ENCODE measurements at regions not wholly inside any gene's neighbourhood (a gene's known extent, or its start where the extent isn't known, plus 50 kb on each side); places are given as distances from the start of the nearest gene placed in this dataset.
"Not testable (repeated sequence)": the region's sequence is repeated elsewhere in the genome, so short reads cannot be mapped to it uniquely, and the experiment has no call there.

- ATAC-seq (no peak), DNase-seq (ENCODE audit: low spot score) (no peak)
- intact Hi-C loops (cut with DNase I), result no loop called here
These were observed 70.4 kb downstream of the TDRD15 start for GRCh38 chr2:21194147-21194546.

- ATAC-seq, result no peak
- DNase-seq (ENCODE audit: low spot score), result no peak
- intact Hi-C loops (cut with DNase I), result no loop called here
These were observed 71.1 kb downstream of the TDRD15 start for GRCh38 chr2:21194858-21195271.

DNA sequence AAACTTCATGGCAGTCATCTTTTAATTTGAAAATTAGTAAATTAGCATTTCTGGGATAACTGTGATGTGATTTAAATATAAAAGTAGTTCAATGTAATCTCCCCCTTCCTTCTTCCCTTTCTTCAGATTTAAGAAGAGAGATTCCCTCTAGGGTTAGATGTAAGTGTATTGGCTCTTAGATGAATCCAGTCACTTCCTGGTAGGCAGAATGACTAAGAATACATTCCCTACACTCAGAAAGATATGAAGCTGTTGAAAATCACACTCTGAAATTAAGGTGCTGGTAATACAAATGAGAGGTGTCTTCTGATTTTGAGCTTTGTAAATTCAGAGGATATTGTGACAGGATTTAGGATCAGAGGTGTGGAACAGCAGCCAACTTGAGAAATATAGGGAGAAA lies 71.6 kb downstream of the TDRD15 start:
- no peak for DNase-seq (ENCODE audit: low spot score)
- intact Hi-C loops (cut with DNase I), result no loop called here
- no peak for ATAC-seq

- intact Hi-C loops (cut with DNase I), result no loop called here
- no peak for DNase-seq (ENCODE audit: low spot score)
- no peak for ATAC-seq
These were observed 74.9 kb downstream of the TDRD15 start for GRCh38 chr2:21198637-21199036.

DNA sequence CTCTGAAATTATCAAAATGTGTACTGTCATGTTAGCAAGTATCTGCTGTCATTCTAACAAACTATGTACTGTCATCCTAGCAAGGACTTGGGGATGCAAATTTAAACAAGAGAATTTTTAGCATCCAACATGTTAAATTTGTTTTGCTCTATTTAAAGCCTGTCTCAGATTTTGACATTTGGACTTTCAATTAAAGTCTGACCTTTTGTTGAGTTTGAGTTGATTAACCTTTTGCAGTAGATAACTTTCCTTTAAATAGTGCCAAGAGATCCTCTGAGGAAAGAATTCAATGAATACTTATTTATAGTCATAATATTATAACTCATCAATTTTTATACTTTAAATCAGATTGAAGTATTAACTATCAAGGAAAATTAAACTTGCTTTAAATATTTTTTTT lies 80.2 kb downstream of the TDRD15 start:
- no peak for DNase-seq (ENCODE audit: low spot score)
- intact Hi-C loops (cut with DNase I), result no loop called here
- no peak for ATAC-seq

DNA sequence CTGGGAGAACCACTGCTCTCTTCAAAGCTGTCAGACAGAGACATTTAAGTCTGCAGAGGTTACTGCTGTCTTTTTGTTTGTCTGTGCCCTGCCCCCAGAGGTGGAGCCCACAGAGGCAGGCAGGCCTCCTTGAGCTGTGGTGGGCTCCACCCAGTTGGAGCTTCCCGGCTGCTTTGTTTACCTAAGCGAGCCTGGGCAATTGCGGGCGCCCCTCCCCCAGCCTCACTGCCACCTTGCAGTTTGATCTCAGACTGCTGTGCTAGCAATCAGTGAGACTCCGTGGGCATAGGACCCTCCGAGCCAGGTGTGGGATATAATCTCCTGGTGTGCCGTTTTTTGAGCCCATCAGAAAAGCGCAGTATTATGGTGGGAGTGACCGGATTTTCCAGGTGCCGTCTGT lies 90.3 kb downstream of the TDRD15 start:
- intact Hi-C loops (cut with DNase I); ATAC-seq; DNase-seq (ENCODE audit: low spot score): not testable (repeated sequence)

DNA sequence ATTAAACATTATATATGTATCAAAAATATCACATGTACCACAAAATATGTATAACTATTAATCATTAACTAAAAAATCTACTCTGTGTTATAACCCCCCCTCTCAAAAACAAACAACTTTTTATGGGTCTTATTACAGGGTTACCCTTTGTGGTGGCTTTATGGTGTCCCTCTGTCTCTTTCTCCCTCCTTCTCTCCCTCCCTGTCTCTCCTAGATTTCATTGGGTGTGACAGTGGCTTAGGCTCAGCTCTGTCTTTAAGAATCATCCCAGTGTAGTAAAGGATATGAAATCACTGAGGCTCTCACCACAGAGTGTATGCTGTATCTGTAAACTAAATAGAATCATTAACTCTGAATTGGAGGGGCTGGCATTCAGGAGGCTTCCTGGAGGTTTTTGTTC lies 93.7 kb downstream of the TDRD15 start:
- ATAC-seq, result no peak
- intact Hi-C loops (cut with DNase I), result no loop called here
- DNase-seq (ENCODE audit: low spot score), result no peak

- no peak for ATAC-seq
- intact Hi-C loops (cut with DNase I), result no loop called here
- DNase-seq (ENCODE audit: low spot score), result no peak
These were observed 97.2 kb downstream of the TDRD15 start for GRCh38 chr2:21220930-21221329.

DNA sequence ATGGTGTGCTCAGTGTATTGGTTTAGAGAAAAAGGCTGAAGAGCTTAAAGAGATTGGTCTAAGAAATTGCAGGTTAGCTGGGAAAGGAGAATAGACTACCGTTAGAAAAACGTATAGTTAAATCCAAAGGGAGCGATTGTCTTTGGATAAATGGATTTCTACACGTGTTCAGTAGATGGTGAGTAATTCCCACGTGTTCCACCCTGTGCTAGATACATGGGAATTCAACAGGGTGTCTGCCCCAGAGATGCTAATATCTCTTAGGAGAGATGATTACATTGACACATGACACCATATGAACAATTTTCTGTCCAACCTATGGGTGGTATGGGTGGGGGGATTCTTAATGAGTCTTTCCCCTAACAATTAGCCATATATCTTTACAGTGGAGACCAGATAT lies 99.8 kb downstream of the TDRD15 start:
- no peak for DNase-seq (ENCODE audit: low spot score)
- intact Hi-C loops (cut with DNase I), result no loop called here
- ATAC-seq, result no peak

- intact Hi-C loops (cut with DNase I), result no loop called here
- DNase-seq (ENCODE audit: low spot score) (no peak), ATAC-seq (no peak)
These were observed 104.5 kb downstream of the TDRD15 start for GRCh38 chr2:21228041-21228895.

DNA sequence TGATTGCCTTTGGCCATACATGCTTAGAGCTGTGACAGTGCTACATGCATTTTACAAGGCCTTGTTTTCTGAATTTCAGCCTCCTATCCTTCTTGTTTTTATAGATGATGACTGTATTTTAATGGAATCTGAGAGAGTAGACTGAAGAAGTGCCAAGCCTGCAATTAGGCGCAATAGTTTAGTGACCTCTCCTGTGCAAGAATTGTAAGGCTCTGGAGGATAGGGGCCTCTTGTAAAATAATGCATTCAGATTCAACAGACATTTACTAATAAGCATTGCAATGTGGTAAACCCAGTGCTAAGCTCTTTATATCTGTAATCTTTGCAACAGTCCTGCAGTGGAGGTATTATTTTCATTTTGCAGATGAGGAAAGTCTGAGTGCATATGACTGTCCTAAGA lies 105.5 kb downstream of the TDRD15 start:
- ATAC-seq (no peak), DNase-seq (ENCODE audit: low spot score) (no peak)

GRCh38 chr2:21230140-21230539 lies 106.4 kb downstream of the TDRD15 start:
- intact Hi-C loops (cut with DNase I), result no loop called here
- DNase-seq (ENCODE audit: low spot score) (no peak), ATAC-seq (no peak)

More for the DNA sequence above, 105.5 kb downstream of the TDRD15 start:
- intact Hi-C loops (cut with DNase I), result no loop called here

GRCh38 chr2:21231985-21232384 lies 108.2 kb downstream of the TDRD15 start:
- intact Hi-C loops (cut with DNase I), result no loop called here
- ATAC-seq, result no peak

DNA sequence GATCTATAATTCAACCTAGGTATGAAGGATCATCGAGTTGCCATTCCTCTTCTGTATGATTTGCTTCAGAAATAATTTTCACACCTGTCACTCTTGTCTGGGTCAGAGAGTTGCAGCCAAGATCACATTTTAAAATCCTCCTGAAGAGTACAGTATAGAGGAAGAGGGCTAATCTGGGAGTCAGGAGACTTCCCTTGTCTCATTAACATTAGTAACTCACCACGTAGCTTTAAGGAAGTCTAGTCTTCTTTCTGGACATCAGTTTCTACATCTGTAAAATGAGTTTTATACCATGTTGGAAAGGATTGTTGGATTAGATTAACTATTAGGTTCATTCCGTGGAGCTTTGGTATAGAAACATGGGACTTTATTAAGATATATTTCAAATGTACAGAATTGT lies 109.4 kb downstream of the TDRD15 start:
- ATAC-seq (no peak), DNase-seq (ENCODE audit: low spot score) (no peak)
- intact Hi-C loops (cut with DNase I), result no loop called here

More at GRCh38 chr2:21231985-21232384, 108.2 kb downstream of the TDRD15 start:
- DNase-seq (ENCODE audit: low spot score), result no peak

- intact Hi-C loops (cut with DNase I), result no loop called here
- DNase-seq (ENCODE audit: low spot score) (no peak), ATAC-seq (no peak)
These were observed 110.2 kb downstream of the TDRD15 start for GRCh38 chr2:21234001-21234400.

DNA sequence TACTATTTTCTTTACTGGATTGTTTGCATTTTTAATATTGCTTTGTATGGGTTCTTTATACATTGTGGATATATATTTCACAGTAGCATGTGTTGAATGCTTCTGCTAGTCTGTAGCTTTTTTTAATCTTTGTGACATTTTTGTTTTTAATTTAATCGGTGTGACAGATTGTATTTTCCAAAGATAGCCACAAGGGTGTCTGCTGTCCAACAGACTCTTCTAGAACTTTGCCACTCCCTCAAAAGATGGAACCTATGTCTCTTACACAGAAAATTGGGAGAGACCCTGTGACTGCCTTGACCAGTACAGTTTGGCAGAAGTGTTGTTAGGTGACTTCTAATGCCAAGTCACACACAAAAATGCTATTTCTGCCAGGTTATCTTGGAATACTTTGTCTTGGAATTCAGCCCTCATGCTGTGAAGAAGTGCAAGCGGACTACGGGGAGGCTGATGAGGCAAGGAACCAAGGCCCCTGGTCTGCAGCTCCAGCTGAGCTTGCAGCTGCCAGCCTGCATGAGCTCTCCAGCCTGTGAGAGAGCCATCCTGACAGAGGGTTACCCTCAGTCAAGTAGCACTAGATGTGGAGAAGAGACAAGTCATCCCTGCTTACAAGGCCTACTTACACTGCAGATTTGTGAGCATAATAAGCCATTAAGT lies 110.8 kb downstream of the TDRD15 start:
- ATAC-seq, result no peak
- intact Hi-C loops (cut with DNase I), result no loop called here
- DNase-seq (ENCODE audit: low spot score), result no peak

GRCh38 chr2:21239749-21240148 lies 116.0 kb downstream of the TDRD15 start:
- ATAC-seq; DNase-seq (ENCODE audit: low spot score); intact Hi-C loops (cut with DNase I): not testable (repeated sequence)

GRCh38 chr2:21244161-21244560 lies 120.4 kb downstream of the TDRD15 start:
- intact Hi-C loops (cut with DNase I), result no loop called here
- no peak for DNase-seq (ENCODE audit: low spot score)
- no peak for ATAC-seq

DNA sequence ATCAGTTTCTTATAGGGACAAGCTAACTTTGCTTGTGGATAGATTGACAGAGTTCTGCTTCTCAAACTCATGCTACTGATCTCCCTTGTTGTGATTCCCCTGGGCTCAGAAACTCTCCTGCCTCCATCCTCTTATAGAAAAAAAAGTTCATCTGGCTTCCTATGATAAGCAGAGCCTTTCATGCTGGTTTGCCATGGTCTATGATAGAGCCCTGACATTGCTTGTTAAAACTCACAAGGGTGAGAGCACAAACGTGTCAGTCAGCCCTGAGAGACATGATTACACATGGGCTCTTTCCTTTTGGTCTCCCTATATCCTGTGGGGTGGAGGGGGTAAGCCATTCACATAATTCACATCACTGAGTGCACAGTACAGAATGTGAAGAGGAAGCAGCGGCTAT lies 121.8 kb downstream of the TDRD15 start:
- DNase-seq (ENCODE audit: low spot score), result no peak
- intact Hi-C loops (cut with DNase I), result no loop called here
- ATAC-seq, result no peak

DNA sequence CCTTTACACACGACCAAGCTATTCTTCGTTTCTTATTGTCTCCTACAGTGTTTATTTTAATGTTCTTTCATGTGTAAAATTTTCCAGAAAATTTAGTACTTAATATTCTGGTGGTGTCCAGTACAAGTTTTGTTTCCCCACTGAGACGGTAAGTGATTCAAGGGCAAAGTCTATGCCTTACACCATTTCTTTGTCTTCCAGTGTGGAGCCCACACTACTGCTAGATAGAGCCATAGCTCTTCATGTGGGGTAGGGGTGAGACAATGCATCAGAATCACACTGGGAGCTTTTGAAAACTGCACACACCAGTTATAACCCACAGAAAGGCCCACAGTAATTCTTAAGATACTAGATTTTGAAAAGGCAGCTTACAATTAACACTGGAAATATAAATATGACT lies 125.6 kb downstream of the TDRD15 start:
- intact Hi-C loops (cut with DNase I), result no loop called here
- no peak for ATAC-seq
- DNase-seq (ENCODE audit: low spot score), result no peak

DNA sequence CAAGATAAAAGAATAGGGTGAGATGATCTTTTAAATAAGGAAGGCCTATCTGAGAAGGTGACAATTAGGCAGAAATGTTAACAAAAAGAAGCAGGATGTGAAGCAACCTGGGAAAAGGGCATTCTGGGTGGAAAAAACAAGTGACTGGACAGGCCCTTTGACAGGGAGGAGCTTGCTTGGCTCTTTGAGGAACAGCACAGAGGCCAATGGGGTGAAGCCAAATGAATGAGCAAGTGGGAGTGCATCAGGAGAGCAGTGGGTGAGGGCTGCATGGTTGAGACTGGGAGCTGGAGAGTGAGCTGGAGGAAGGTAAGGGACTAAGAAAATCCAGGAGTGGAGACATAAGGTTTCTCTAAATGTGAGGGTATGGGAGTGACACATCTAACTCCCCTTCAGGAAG lies 126.9 kb downstream of the TDRD15 start:
- DNase-seq (ENCODE audit: low spot score), result no peak
- ATAC-seq, result no peak

More for the DNA sequence above, 126.9 kb downstream of the TDRD15 start:
- intact Hi-C loops (cut with DNase I), result no loop called here

Measured in sciatic nerve (tissue), 2 donors.